H1 (cell line): ENCODE measurements at regions not wholly inside any gene's neighbourhood (a gene's known extent, or its start where the extent isn't known, plus 50 kb on each side); places are given as distances from the start of the nearest gene placed in this dataset.
A peak's percentile ranks its signal among the peaks of the same experiment; 100 is the strongest.

ENCODE experiments used
- CBX8 ChIP-seq: fragments of 300-800, 300-1000 bp; sonication (generic); IDR thresholded peaks from 2 replicates; pipeline ENCODE4 v1.7.1; 2016; ENCODE audit warnings: low read depth, low read length, borderline replicate concordance
- CEBPB ChIP-seq: IDR thresholded peaks from 2 replicates; pipeline ENCODE4 v1.6.1; 2012; ENCODE audit warnings: low read depth, low read length
- CTCF ChIP-seq, 3 experiments: IDR thresholded peaks; 1 replicate in 2 of 3; 2 replicates in 1 of 3; pipeline versions ENCODE4 v1.5.1 to v1.6.1; 2011; ENCODE audit warnings: low read length in 3 of 3, mild to moderate bottlenecking in 3 of 3, inconsistent platforms in 2 of 3, low read depth in 1 of 3, moderate library complexity in 1 of 3; ENCODE audit not compliant: insufficient read depth in 1 of 3; ENCODE audit errors: control extremely low read depth in 1 of 3
- EP300 ChIP-seq, 2 experiments: IDR thresholded peaks; 1 replicate in 1 of 2; 2 replicates in 1 of 2; pipeline ENCODE4 v1.6.1; 2011 to 2012; ENCODE audit warnings: low read depth in 2 of 2, low read length in 2 of 2, mild to moderate bottlenecking in 2 of 2, borderline replicate concordance in 1 of 2, inconsistent platforms in 1 of 2, moderate library complexity in 1 of 2
- EZH2 ChIP-seq: fragments of 200-600 bp; sonication (generic); IDR thresholded peaks from 2 replicates; pipeline ENCODE4 v1.7.1; 2012; ENCODE audit warnings: low read depth, mild to moderate bottlenecking, moderate library complexity, low read length, inconsistent platforms; ENCODE audit not compliant: severe bottlenecking
- JUN ChIP-seq: IDR thresholded peaks from 2 replicates; pipeline ENCODE4 v1.6.1; 2011; ENCODE audit warnings: low read depth, mild to moderate bottlenecking, improper control_type of control experiment, low read length
- MAFK ChIP-seq: IDR thresholded peaks from 2 replicates; pipeline ENCODE4 v1.6.1; 2012; ENCODE audit warnings: low read depth, mild to moderate bottlenecking, improper control_type of control experiment, low read length
- PHF8 ChIP-seq: fragments of 200-600 bp; sonication (generic); conservative IDR thresholded peaks from 2 replicates; pipeline ENCODE4 v1.7.1; 2012; ENCODE audit warnings: low read depth, mild to moderate bottlenecking, inconsistent platforms, low read length, moderate library complexity
- POLR2AphosphoS5 ChIP-seq: IDR thresholded peaks from 2 replicates; pipeline ENCODE4 v1.6.1; 2011; ENCODE audit warnings: low read depth, low read length
- RXRA ChIP-seq: IDR thresholded peaks from 2 replicates; pipeline ENCODE4 v1.6.1; 2011; ENCODE audit warnings: low read depth, mild to moderate bottlenecking, low read length, moderate library complexity; ENCODE audit not compliant: insufficient read depth
- SAP30 ChIP-seq: fragments of 300-600 bp; sonication (generic); IDR thresholded peaks from 2 replicates; pipeline ENCODE4 v1.7.1; 2012; ENCODE audit warnings: low read length, moderate library complexity, mild to moderate bottlenecking, inconsistent platforms; ENCODE audit not compliant: insufficient read depth, insufficient replicate concordance
- SIN3A ChIP-seq, 2 experiments: IDR thresholded peaks in 1 of 2; conservative IDR thresholded peaks in 1 of 2; 2 replicates each; pipeline ENCODE4 v1.6.1; 2011 to 2012; ENCODE audit warnings: low read length in 2 of 2, improper control_type of control experiment in 1 of 2, low read depth in 1 of 2, mild to moderate bottlenecking in 1 of 2
- YY1 ChIP-seq: IDR thresholded peaks from 2 replicates; pipeline ENCODE4 v1.6.1; 2011; ENCODE audit warnings: low read depth, mild to moderate bottlenecking, low read length
- TF ChIP-seq, protein P1 (sequence below): IDR thresholded peaks from 2 replicates; pipeline ENCODE4 v1.6.1; 2012; ENCODE audit warnings: inconsistent platforms

- peak in 2 of 3 experiments; percentile 52 to 62; a peak in 2 of 4 replicates for TF ChIP-seq CTCF (IDR thresholded peaks at IDR 0.05; ENCODE audit: control extremely low read depth in 1 of 3, insufficient read depth in 1 of 3, low read depth in 1 of 3, low read length in 3 of 3)
- no peak for TF ChIP-seq CEBPB
- TF ChIP-seq SIN3A (conservative IDR thresholded peaks at IDR 0.05 in 1 of 2, IDR thresholded peaks at IDR 0.05 in 1 of 2; ENCODE audit: low read depth in 1 of 2, low read length in 2 of 2), result no peak
- no peak for TF ChIP-seq SAP30
- TF ChIP-seq MAFK, result no peak
- TF ChIP-seq POLR2AphosphoS5, result no peak
- no peak for TF ChIP-seq CBX8
- no peak for TF ChIP-seq JUN
- no peak for TF ChIP-seq EZH2
- TF ChIP-seq EP300 (IDR thresholded peaks at IDR 0.05; ENCODE audit: borderline replicate concordance in 1 of 2, low read depth in 2 of 2, low read length in 2 of 2), result no peak
- TF ChIP-seq RXRA, result no peak
- TF ChIP-seq YY1, result no peak
- no peak for TF ChIP-seq PHF8
- TF ChIP-seq, protein P1, sequence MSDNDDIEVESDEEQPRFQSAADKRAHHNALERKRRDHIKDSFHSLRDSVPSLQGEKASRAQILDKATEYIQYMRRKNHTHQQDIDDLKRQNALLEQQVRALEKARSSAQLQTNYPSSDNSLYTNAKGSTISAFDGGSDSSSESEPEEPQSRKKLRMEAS, result no peak
These were observed 654.5 kb upstream of the PTCHD4 start for GRCh38 chr6:48765352-48765961.
